ENCODE measurements at regions not wholly inside any gene's neighbourhood (a gene's known extent, or its start where the extent isn't known, plus 50 kb on each side); places are given as distances from the start of the nearest gene placed in this dataset.

DNA sequence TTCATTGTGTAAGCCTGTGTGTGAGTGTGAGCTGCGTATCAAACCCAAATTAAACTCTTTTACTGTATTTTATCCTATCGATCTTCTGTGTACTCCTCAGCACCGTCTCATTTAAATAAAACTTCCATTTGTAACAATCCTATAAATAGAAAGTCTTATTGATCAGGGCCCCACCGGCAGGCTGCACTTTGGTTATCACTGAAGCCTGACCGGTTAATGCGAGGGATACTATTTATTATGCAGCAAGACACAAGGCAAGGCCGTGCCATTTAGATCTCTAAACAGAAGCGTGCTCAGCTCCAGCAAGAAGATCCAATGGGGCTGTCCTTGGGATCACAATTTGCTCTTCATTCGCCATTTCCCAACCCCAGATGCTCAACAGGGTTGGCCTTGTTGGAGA is 252.6 kb upstream of the TSHZ3 start:
- DNase-seq (ENCODE audit: extremely low spot score), result no peak
- H3K4me1 ChIP-seq (ENCODE audit: insufficient read depth), result no peaks in the 10 kb centered on the region
- no peak overlapping the region for H3K4me3 ChIP-seq (ENCODE audit: low read depth, low read length)
- WGBS, result 92% methylated on average over 9 of the region's 9 CpGs
- no peaks in the 10 kb centered on the region for H3K36me3 ChIP-seq (ENCODE audit: insufficient read depth)
- H3K27ac ChIP-seq (ENCODE audit: low read depth), result no peak overlapping the region

DNA sequence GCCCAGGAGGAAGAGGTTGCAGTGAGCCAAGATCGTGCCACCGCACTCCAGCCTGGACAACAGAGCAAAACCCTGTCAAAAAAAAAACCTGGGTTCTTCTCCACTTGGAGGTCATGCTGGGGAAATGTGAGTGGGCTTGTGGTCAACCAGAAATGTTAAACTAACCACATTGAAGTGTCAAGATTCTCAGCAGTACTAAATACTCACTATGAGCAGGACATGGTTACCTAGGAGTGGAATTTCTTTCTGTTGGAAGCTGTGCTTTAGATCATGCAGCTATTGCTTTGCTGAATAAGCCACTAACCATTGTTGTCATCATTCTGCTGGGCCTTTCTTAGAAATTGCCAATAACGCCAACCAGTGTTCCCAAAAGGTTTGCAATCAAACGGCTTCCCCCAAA is 253.3 kb upstream of the TSHZ3 start:
- Histone ChIP-seq H3K27ac (ENCODE audit: low read depth) (no peak overlapping the region), H3K4me1 (ENCODE audit: insufficient read depth) (no peaks in the 10 kb centered on the region), H3K36me3 (ENCODE audit: insufficient read depth) (no peaks in the 10 kb centered on the region), H3K4me3 (ENCODE audit: low read depth, low read length) (no peak overlapping the region)
- 96% methylated on average over 4 of the region's 4 CpGs for WGBS
- DNase-seq (ENCODE audit: extremely low spot score), result no peak

DNA sequence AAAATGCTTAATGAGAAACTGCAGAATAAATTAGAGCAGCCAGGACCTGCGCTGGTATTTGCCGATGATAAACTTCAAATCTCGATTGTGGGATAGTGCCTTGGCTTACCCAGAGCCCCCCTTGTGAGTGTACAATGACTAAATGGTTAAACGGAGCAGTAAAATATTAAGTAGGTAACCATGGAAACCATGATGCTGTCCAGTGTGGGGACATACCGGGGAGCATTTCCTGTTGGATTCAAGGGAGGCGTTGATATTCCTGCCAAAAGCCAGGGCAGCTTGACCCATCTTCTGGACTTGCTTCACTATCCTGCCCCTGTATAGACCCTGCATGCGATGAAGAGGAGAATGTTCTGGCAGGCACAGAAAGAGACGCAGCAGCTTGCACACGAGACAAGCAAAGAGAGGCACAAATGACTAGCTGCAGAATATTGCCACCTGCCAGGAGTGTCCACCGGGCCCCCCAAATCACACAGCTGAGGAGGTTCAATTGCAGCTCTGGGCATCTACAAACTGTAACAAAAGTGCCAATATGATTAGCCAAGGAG is 255.3 kb upstream of the TSHZ3 start:
- no peak for DNase-seq (ENCODE audit: extremely low spot score)
- no peak overlapping the region for H3K27ac ChIP-seq (ENCODE audit: low read depth)
- no peaks in the 10 kb centered on the region for H3K4me1 ChIP-seq (ENCODE audit: insufficient read depth)
- H3K4me3 ChIP-seq (ENCODE audit: low read depth, low read length), result no peak overlapping the region
- 75% methylated on average over 10 of the region's 10 CpGs for WGBS
- no peaks in the 10 kb centered on the region for H3K36me3 ChIP-seq (ENCODE audit: insufficient read depth)

DNA sequence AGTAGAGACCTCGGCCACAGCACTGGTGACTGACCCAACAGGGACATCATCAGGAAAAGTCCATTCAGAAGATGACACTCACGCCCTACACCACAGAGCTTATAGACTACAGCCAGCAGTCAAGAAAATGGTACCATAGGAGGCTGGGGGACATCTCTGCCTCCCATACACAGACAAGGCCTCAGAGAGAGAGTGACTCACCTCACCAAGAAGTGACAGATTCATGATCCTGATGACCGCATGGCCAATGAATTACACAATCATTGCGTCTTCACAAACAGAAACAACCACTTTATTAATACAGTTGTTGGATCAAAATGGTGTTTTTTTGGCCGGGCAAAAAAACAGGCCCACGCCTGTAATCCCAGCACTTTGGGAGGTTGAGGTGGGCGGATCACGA is 260.8 kb upstream of the TSHZ3 start:
- WGBS, result 93% methylated on average over 8 of the region's 8 CpGs
- no peaks in the 10 kb centered on the region for H3K36me3 ChIP-seq (ENCODE audit: insufficient read depth)
- H3K27ac ChIP-seq (ENCODE audit: low read depth), result no peak overlapping the region
- H3K4me3 ChIP-seq (ENCODE audit: low read depth, low read length), result no peak overlapping the region
- H3K4me1 ChIP-seq (ENCODE audit: insufficient read depth), result no peaks in the 10 kb centered on the region
- DNase-seq (ENCODE audit: extremely low spot score), result no peak

DNA sequence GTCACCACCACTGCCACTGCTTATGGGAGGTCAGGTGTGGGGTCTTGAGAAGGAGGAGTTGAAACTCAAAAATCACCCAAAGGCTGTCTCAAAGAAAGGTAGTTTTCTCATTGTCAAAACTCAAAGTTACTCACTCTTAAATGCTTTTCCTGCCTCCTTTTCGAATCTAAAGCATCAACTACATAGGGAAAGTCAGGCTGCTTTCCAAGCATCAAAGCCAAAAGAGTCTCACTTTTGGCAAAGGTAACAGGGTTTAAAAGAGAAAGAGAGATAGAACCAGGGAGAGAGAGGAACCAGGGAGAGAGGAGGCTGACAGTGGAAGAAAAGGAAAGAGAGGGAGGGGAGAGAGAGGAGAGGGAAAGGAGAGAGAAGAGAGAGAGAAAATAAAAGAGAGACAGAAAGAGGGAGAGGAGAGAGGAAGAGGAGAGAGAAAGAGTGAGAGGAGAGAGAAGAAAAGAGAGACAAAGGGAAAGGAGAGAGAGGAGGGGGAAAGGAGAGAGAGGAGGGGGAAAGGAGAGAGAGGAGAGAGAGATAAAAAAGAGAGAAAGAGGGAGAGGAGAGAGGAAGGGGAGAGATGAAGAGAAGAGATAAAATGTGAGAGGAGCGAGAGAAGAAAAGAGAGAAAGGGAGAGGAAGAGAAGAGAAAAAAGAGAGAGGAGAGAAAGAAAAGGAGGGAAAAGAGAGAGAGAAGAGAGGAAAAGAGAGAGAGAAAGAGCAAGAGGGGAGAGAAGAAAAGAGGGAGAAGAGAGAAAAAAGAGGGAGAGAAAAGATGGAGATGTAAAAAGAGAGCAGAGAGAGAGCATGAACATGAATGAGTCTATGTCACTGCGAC is 262.0 kb upstream of the TSHZ3 start:
- WGBS, result 75% methylated on average over 3 of the region's 3 CpGs
- no peaks in the 10 kb centered on the region for H3K4me1 ChIP-seq (ENCODE audit: insufficient read depth)
- no peak for DNase-seq (ENCODE audit: extremely low spot score)
- H3K27ac ChIP-seq (ENCODE audit: low read depth), result no peak overlapping the region
- no peaks in the 10 kb centered on the region for H3K36me3 ChIP-seq (ENCODE audit: insufficient read depth)
- H3K4me3 ChIP-seq (ENCODE audit: low read depth, low read length), result no peak overlapping the region

DNA sequence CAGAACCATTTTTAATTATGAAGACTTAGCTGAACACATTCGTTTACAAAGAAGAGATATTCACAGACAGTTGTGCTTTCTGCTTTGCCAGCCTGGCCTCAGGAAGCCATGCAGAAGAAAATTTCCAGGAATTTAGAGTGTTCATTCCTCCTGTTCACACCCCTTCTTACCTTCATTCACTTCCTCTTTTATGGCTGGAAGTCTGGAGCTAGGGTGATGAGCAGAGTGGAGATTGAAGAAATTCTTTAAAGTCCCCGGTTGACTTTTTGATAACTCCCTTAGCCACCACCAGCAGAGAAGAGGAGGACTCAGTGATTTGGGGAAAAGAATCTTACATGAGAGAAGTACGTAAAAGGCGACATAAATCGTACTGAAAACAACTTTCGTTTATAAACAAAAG is 263.6 kb upstream of the TSHZ3 start:
- Histone ChIP-seq H3K27ac (ENCODE audit: low read depth) (no peak overlapping the region), H3K4me1 (ENCODE audit: insufficient read depth) (no peaks in the 10 kb centered on the region), H3K4me3 (ENCODE audit: low read depth, low read length) (no peak overlapping the region), H3K36me3 (ENCODE audit: insufficient read depth) (no peaks in the 10 kb centered on the region)
- 81% methylated on average over 6 of the region's 6 CpGs for WGBS
- no peak for DNase-seq (ENCODE audit: extremely low spot score)

DNA sequence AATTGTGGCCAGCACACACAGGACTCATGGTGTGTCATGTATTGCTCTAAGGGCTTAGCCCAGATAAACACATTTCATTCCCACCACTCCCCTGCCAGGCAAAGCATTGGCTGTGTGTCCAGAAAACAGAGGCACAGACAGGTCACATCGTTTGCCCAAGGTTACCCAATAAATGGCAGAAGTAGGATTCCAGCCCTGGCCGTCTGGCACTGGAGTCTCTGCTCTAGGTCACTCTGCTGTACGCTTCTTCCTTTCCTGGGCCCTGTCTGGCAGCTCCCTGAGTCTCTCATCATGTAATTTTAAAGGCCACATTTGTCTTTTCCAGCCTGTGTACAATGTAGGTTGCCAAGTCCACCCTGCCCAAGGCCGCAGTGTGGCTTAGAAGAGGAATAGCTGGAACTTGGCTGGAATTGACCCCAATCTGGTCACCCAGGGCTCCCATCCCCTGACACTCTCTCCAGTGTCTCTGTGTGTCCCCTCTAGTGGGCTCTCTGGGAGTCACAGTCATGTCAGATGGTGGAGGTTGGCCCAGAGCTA is 264.5 kb upstream of the TSHZ3 start:
- no peaks in the 10 kb centered on the region for H3K36me3 ChIP-seq (ENCODE audit: insufficient read depth)
- H3K27ac ChIP-seq (ENCODE audit: low read depth), result no peak overlapping the region
- no peak for DNase-seq (ENCODE audit: extremely low spot score)
- no peaks in the 10 kb centered on the region for H3K4me1 ChIP-seq (ENCODE audit: insufficient read depth)
- no peak overlapping the region for H3K4me3 ChIP-seq (ENCODE audit: low read depth, low read length)
- WGBS, result 44% methylated on average over 4 of the region's 4 CpGs

DNA sequence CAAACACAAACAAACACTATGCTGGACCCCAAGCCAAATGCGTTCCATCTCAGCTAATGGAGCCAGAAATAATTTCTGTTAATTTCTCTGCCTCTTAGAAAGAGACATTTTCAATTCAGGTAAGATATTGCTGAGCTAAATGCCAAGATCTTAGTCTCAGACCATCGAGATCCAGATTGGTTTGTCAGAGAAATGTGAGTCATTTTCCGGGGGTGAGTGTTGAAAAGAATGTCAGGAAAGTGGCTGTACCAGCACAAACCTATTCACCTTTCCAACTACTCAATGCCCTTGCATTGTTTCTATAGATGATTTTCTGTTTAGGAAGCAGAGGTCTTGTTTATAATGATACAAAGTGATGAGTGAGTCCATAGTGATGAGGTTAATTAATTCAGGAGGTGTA is 266.8 kb upstream of the TSHZ3 start:
- no peak overlapping the region for H3K4me3 ChIP-seq (ENCODE audit: low read depth, low read length)
- H3K4me1 ChIP-seq (ENCODE audit: insufficient read depth), result no peaks in the 10 kb centered on the region
- no peak overlapping the region for H3K27ac ChIP-seq (ENCODE audit: low read depth)
- no peaks in the 10 kb centered on the region for H3K36me3 ChIP-seq (ENCODE audit: insufficient read depth)
- 71% methylated on average over 3 of the region's 3 CpGs for WGBS
- DNase-seq (ENCODE audit: extremely low spot score), result no peak

DNA sequence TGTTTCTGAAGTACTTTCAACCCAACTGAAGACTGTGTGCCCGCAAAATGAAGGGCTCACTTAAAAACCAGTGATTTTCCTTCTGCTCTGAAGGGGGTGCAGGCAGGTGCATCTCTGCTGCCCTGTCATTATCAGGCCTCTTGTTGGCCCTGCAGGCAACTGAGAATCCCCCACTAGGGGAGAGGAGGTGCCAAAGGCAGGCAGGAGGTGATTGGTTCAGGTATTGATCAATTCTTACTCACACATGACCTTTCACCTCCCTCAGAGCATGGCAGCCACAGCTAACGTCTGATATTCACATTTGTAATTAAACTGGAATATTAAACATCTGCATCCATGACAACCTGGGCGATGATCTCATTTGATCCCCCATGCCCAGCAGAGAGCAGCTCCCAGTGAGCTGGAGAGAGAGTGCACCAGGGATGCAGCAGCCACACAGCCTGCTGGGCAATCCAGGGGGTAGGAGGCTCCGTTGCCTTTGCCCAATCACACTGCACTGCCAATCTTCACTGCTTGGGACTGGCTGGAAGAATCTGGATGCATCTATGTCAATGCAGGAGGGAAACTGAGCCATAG is 267.9 kb upstream of the TSHZ3 start:
- Histone ChIP-seq H3K36me3 (ENCODE audit: insufficient read depth) (no peaks in the 10 kb centered on the region), H3K4me3 (ENCODE audit: low read depth, low read length) (no peak overlapping the region), H3K4me1 (ENCODE audit: insufficient read depth) (no peaks in the 10 kb centered on the region), H3K27ac (ENCODE audit: low read depth) (no peak overlapping the region)
- 78% methylated on average over 4 of the region's 4 CpGs for WGBS
- DNase-seq (ENCODE audit: extremely low spot score), result no peak

DNA sequence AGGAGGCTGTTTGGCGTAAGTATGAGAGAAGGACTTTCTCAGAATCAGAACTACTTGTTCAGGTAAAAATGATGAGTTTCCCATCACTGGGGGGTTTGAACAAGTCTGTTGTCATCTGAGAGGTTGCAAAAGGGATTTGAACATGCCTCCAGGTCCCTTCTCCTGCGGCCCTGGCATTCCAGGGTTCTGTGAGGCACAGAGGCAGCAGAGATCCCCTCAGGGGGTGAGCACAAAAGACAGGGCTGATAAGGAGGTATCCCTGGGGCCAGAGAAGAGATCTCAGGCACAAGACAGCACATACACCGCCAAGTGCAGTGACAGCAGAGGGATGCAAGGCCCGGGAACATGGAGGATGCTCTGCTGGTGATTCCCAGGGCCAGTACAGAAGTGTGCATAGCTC is 275.8 kb upstream of the TSHZ3 start:
- no peak for DNase-seq (ENCODE audit: extremely low spot score)
- Histone ChIP-seq H3K4me1 (ENCODE audit: insufficient read depth) (no peaks in the 10 kb centered on the region), H3K36me3 (ENCODE audit: insufficient read depth) (no peaks in the 10 kb centered on the region), H3K27ac (ENCODE audit: low read depth) (no peak overlapping the region), H3K4me3 (ENCODE audit: low read depth, low read length) (no peak overlapping the region)
- 74% methylated on average over 4 of the region's 4 CpGs for WGBS

DNA sequence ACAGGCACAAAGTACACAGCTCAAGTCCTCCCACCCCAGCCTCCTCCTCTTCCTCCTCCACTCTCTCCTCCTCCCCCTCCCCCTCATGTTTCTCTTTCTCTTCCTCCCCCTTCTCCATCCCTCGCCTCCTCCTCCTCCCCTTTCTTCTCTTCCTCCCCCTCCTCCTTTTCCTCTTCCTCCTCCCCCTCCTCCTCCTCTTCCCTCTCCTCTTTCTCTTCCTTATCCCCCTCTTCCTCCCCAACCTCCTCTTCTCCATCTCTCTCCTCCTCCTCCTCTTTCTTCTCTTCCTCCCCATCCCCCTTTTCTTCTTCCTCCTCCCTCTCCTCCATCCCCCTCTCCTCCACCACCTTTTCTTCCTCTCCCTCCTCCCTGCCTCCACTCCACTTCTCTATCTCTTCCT is 276.3 kb upstream of the TSHZ3 start:
- WGBS, result 78% methylated on average over 1 of the region's 1 CpG
- no peak for DNase-seq (ENCODE audit: extremely low spot score)
- no peak overlapping the region for H3K27ac ChIP-seq (ENCODE audit: low read depth)

DNA sequence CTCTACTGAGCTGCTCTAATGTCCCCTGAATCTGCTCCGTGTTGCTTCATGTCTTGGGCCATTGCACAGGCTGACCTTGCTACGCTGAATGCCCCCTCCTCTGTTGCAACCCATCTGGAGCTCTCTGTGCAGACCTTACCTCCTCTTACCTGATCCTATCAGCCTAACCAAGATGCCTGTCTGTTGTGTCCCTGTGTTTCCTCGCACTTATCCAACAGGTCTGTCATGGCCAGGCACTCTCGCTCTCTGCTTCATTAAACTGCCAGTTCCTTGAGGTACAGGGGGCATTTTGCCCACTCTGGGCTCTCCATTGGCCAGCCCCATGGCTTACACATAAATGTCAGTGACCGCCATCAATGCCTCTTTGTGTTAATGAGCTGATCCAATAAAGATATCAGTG is 277.7 kb upstream of the TSHZ3 start:
- WGBS, result 84% methylated on average over 5 of the region's 5 CpGs
- Histone ChIP-seq H3K4me3 (ENCODE audit: low read depth, low read length) (no peak overlapping the region), H3K27ac (ENCODE audit: low read depth) (no peak overlapping the region), H3K36me3 (ENCODE audit: insufficient read depth) (no peaks in the 10 kb centered on the region), H3K4me1 (ENCODE audit: insufficient read depth) (no peaks in the 10 kb centered on the region)
- DNase-seq (ENCODE audit: extremely low spot score), result no peak

More for the DNA sequence above, 276.3 kb upstream of the TSHZ3 start:
- no peaks in the 10 kb centered on the region for H3K36me3 ChIP-seq (ENCODE audit: insufficient read depth)
- H3K4me3 ChIP-seq (ENCODE audit: low read depth, low read length), result no peak overlapping the region
- no peaks in the 10 kb centered on the region for H3K4me1 ChIP-seq (ENCODE audit: insufficient read depth)

DNA sequence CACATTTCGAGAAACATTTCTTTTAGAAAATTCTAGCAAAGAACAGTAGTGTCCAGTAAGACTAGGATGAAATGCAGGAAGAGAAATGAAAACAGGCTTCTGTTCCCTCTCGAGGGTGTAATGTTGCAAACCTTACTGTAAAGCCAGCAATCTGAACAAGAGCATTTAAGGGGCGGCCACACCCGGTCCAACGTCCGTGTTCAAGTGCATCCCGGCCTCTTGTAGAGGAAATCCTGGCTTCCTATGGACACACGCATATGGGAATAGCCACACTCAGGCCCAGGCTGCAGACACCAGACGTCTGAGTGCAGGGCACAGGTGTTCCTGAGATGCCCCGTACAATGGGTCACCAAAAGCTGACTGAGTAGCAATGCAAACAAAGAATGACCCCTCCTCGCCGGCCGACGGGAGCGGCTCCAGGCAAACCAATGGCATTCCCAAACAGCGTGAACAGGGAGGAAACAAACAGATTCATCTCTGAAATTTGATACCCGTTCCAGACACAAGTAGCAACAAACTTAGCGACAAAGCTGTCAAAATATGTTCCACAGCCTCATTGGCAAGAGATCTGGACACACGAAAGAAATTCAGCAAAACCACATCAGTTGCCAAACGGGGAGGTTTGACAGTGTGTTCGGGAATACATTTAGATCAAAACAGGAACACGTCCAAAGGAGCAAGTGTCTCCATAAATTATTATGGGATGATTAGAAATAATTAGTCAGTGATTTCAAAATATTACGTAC is 278.6 kb upstream of the TSHZ3 start:
- Histone ChIP-seq H3K27ac (ENCODE audit: low read depth) (no peak overlapping the region), H3K36me3 (ENCODE audit: insufficient read depth) (no peaks in the 10 kb centered on the region), H3K4me3 (ENCODE audit: low read depth, low read length) (no peak overlapping the region), H3K4me1 (ENCODE audit: insufficient read depth) (no peaks in the 10 kb centered on the region)
- no peak for DNase-seq (ENCODE audit: extremely low spot score)
- 77% methylated on average over 23 of the region's 23 CpGs for WGBS

Data from urinary bladder (tissue), 3 donors.